Astrocyte (in vitro differentiated cells and primary cell): ENCODE measurements at regions not wholly inside any gene's neighbourhood (a gene's known extent, or its start where the extent isn't known, plus 50 kb on each side); places are given as distances from the start of the nearest gene placed in this dataset.

ENCODE experiments used
- CTCF ChIP-seq: IDR thresholded peaks from 2 replicates; pipeline ENCODE4 v1.5.1; 2011; ENCODE audit warnings: low read depth, mild to moderate bottlenecking, inconsistent platforms, low read length, moderate library complexity; ENCODE audit not compliant: insufficient read depth
- EZH2 ChIP-seq: IDR thresholded peaks from 2 replicates; pipeline ENCODE4 v1.6.1; 2012; ENCODE audit warnings: mild to moderate bottlenecking, low read length, inconsistent platforms; ENCODE audit not compliant: insufficient read depth

DNA sequence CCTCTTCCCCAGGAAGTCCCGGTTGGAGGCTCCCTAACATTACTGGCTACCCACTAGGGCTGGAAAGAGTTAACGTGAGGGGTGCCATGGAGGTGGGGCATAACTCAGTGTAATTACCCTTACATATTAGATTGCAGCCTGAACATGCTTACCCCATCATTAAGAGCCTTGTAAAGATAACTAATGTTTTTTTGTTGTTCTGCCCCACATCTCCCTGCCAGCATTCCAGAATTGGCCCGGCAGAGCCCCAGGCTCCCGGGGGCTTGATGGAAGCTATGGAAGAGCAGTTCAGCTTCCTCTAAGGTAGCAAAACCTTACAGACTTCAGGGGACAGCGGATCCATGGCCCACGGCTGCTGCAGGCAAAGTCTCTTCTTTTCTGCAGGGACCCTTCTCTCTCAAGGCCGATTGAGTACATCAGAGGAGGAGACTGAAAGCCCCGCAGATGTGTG is 166.1 kb upstream of the FOXQ1 start:
- TF ChIP-seq CTCF (no peak), EZH2 (no peak)
